Mesothelial cell of epicardium (in vitro differentiated cells): ENCODE measurements at regions not wholly inside any gene's neighbourhood (a gene's known extent, or its start where the extent isn't known, plus 50 kb on each side); places are given as distances from the start of the nearest gene placed in this dataset.

Source experiments
- DNase-seq, 2 experiments: peaks; one replicate each; pipeline ENCODE4 v3.0.0; 2021; ENCODE audit warnings: low spot score in 2 of 2; ENCODE audit not compliant: unreplicated experiment in 2 of 2
- H3K27ac Mint-ChIP-seq: 2 replicates; pipeline ENCODE4 v1.8.0; 2021; ENCODE audit warnings: mixed read lengths
- H3K27me3 Mint-ChIP-seq: 2 replicates; pipeline ENCODE4 v1.8.0; 2021; ENCODE audit warnings: low read depth, mixed read lengths
- H3K36me3 Mint-ChIP-seq: 2 replicates; pipeline ENCODE4 v1.8.0; 2021; ENCODE audit warnings: mixed read lengths
- H3K4me1 Mint-ChIP-seq: 2 replicates; pipeline ENCODE4 v1.8.0; 2021; ENCODE audit warnings: mixed read lengths
- H3K4me3 Mint-ChIP-seq: 2 replicates; pipeline ENCODE4 v1.8.0; 2021; ENCODE audit warnings: mild to moderate bottlenecking, moderate library complexity, mixed read lengths
- H3K9me3 Mint-ChIP-seq: 2 replicates; pipeline ENCODE4 v1.8.0; 2021; ENCODE audit warnings: mixed read lengths
- CTCF ChIP-seq: fragments of 200-600 bp; sonication (generic); IDR thresholded peaks from one replicate; pipeline ENCODE4 v1.5.0; 2021; ENCODE audit warnings: antibody characterized with exemption; ENCODE audit not compliant: unreplicated experiment

DNA sequence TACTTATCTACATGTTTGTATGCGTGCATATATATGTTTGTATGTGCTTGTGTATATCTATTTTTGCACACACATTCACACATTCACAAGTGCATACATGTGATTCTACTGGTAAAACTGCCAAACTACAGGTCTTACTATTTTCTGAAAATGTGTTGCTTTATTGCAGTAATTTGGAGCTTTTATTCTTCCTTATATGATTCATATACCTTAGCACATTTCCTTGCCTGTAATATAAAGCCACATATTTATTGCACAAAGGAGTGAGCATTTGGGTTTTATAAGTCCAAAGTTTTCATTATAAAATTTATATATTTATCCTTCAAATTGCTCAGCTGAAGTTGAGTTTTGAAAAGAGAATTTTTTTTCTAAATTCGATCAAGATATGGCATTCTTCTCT lies 1120.4 kb upstream of the PCDH9 start:
- Mint-ChIP-seq H3K27ac (no peak overlapping the region), H3K9me3 (peaks cover 10% of the 10 kb centered on the region), H3K4me1 (no peaks in the 10 kb centered on the region), H3K27me3 (no peaks in the 10 kb centered on the region), H3K4me3 (no peak overlapping the region), H3K36me3 (no peaks in the 10 kb centered on the region)
- DNase-seq, result no peak
- no peak for TF ChIP-seq CTCF

- Mint-ChIP-seq H3K4me3 (no peak overlapping the region), H3K27ac (no peak overlapping the region), H3K9me3 (peaks cover 22% of the 10 kb centered on the region), H3K4me1 (no peaks in the 10 kb centered on the region), H3K27me3 (no peaks in the 10 kb centered on the region), H3K36me3 (peaks cover 6% of the 10 kb centered on the region)
- TF ChIP-seq CTCF, result no peak
- no peak for DNase-seq
Measured at GRCh38 chr13:68347220-68347619, 1117.1 kb upstream of the PCDH9 start.

DNA sequence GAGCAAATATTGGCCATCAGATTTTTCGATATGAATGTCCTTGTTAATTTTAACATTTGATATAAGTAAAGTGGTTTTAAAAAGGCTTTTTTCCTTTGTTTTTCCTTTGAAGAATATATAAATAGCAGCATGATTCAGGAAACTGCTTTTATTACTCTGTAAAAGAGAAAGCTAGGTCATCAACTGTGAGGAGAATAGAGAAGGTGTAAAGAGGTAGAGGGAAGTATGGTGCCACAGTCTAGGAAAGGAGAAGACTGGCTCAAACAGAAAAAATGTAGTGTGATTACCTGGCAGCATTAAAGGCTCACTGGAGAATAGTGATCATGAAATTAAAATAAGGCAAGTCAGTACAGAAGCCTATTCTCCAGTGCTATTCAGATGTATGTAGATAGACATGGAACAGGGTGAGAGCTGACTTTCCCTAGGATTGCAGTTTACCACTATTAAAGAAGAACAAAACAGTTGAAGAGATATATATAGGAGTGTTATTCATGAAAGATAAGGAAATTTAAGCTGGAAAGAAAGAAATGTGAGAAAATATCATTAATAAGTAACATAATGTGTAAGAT lies 1115.9 kb upstream of the PCDH9 start:
- H3K27ac Mint-ChIP-seq, result no peak overlapping the region
- H3K4me3 Mint-ChIP-seq, result no peak overlapping the region
- no peaks in the 10 kb centered on the region for H3K27me3 Mint-ChIP-seq
- no peak for TF ChIP-seq CTCF
- peaks cover 11% of the 10 kb centered on the region for H3K36me3 Mint-ChIP-seq
- H3K4me1 Mint-ChIP-seq, result no peaks in the 10 kb centered on the region
- DNase-seq, result no peak
- H3K9me3 Mint-ChIP-seq, result peaks cover 31% of the 10 kb centered on the region

DNA sequence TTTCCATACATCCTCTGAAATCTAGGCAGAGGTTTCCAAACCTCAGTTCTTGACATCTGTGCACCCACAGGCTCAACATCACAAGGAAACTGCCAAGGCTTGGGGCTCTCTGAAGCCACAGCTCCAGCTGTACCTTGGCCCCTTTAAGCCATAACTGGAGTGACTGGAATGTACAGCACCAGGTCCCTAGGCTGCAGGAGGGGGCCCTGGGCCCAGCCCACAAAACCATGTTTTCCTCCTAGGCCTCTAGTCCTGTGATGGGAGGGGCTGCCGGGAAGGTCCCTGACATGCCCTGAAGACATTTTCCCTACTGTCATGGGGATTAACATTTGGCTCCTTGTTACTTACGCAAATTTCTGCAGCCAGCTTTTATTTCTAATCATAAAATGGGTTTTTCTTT lies 1093.0 kb upstream of the PCDH9 start:
- Mint-ChIP-seq H3K27me3 (no peaks in the 10 kb centered on the region), H3K4me3 (no peak overlapping the region), H3K4me1 (no peaks in the 10 kb centered on the region), H3K27ac (no peak overlapping the region), H3K9me3 (peaks cover 38% of the 10 kb centered on the region), H3K36me3 (peaks cover 11% of the 10 kb centered on the region)
- no peak for TF ChIP-seq CTCF
- no peak for DNase-seq

- Mint-ChIP-seq H3K27ac (no peak overlapping the region), H3K4me1 (no peaks in the 10 kb centered on the region), H3K4me3 (no peak overlapping the region), H3K36me3 (peaks cover 11% of the 10 kb centered on the region), H3K9me3 (peaks cover 64% of the 10 kb centered on the region), H3K27me3 (no peaks in the 10 kb centered on the region)
- no peak for DNase-seq
- no peak for TF ChIP-seq CTCF
Measured at GRCh38 chr13:68319384-68319783, 1089.2 kb upstream of the PCDH9 start.
